Mucosa of rectum (tissue), 2 donors: ENCODE measurements at regions not wholly inside any gene's neighbourhood (a gene's known extent, or its start where the extent isn't known, plus 50 kb on each side); places are given as distances from the start of the nearest gene placed in this dataset.

Experiments
- H3K27ac ChIP-seq, 2 donors: one replicate each; pipeline ENCODE4 v1.7.0; 2013; ENCODE audit warnings: inconsistent platforms in 2 of 2, low read depth in 2 of 2, low read length in 2 of 2
- H3K27me3 ChIP-seq, 2 donors: one replicate each; pipeline ENCODE4 v1.7.0; 2013; ENCODE audit warnings: low read length in 2 of 2; ENCODE audit not compliant: control insufficient read depth in 2 of 2, insufficient read depth in 2 of 2
- H3K36me3 ChIP-seq, 2 donors: one replicate each; pipeline ENCODE4 v1.7.0; 2013; ENCODE audit warnings: low read length in 2 of 2; ENCODE audit not compliant: control insufficient read depth in 2 of 2, insufficient read depth in 2 of 2
- H3K4me1 ChIP-seq, 2 donors: one replicate each; pipeline ENCODE4 v1.7.0; 2013; ENCODE audit warnings: low read length in 2 of 2, mild to moderate bottlenecking in 1 of 2; ENCODE audit not compliant: control insufficient read depth in 2 of 2, insufficient read depth in 2 of 2
- H3K4me3 ChIP-seq, 2 donors: one replicate each; pipeline ENCODE4 v1.7.0; 2013; ENCODE audit warnings: low read length in 2 of 2
- H3K9ac ChIP-seq, 2 donors: one replicate each; pipeline ENCODE4 v1.7.0; 2013; ENCODE audit warnings: low read length in 2 of 2, low read depth in 1 of 2, mild to moderate bottlenecking in 1 of 2
- H3K9me3 ChIP-seq, 2 donors: one replicate each; pipeline ENCODE4 v1.7.0; 2013; ENCODE audit warnings: low read length in 2 of 2; ENCODE audit not compliant: control insufficient read depth in 2 of 2
- donor health status: healthy.
- donor health status: Normal muscosa, but diverticular disease.

DNA sequence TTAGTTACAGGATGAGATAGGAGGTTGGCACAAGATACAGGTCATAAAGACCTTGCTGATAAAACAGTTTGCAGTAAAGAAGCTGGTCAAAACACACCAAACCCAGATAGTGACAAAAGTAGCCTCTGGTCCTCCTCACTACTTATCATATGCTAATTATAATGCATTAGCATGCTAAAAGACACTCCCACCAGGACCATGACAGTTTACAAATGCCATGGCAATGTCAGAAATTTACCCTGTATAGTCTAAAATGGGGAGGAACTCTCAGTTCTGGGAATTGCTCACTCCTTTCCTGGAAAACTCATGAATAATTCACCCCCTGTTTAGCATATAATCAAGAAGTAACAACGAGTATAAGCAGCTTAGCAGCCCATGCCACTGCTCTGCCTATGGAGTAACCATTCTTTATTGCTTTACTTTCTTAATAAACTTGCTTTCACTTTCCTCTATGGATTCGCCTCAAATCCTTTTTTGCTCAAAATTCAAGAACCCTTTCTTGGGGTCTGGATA is 1254.4 kb downstream of the PCDH7 start:
- Histone ChIP-seq H3K9ac (no peak overlapping the region), H3K27ac (no peak overlapping the region), H3K4me1 (no peaks in the 10 kb centered on the region), H3K4me3 (no peak overlapping the region), H3K9me3 (no peaks in the 10 kb centered on the region), H3K27me3 (no peaks in the 10 kb centered on the region), H3K36me3 (no peaks in the 10 kb centered on the region)

GRCh38 chr4:31979988-31980387 is 1259.8 kb downstream of the PCDH7 start:
- Histone ChIP-seq H3K27me3 (no peaks in the 10 kb centered on the region), H3K9me3 (no peaks in the 10 kb centered on the region), H3K36me3 (no peaks in the 10 kb centered on the region), H3K4me3 (no peak overlapping the region), H3K27ac (no peak overlapping the region), H3K9ac (no peak overlapping the region), H3K4me1 (no peaks in the 10 kb centered on the region)

DNA sequence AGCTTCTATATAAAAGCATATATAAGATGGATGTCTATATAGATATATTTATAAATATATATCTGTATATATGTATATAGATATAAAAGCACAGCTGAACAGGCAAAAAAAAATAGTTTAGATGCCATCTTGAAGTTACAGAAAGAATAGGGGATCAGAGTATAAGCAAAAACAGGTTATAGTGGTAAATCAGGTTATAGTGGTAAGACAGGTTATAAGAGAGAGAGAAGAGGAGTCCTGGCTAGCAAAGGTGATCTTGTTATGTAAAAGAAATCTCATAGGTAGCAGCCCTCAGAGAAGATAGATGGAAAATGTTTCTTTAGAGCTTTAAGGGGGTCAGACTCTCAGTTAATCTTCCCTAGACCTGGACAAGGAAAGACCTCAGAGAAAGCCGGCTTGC is 1263.1 kb downstream of the PCDH7 start:
- Histone ChIP-seq H3K4me1 (no peaks in the 10 kb centered on the region), H3K27me3 (no peaks in the 10 kb centered on the region), H3K36me3 (no peaks in the 10 kb centered on the region), H3K4me3 (no peak overlapping the region), H3K27ac (no peak overlapping the region), H3K9me3 (no peaks in the 10 kb centered on the region), H3K9ac (no peak overlapping the region)

DNA sequence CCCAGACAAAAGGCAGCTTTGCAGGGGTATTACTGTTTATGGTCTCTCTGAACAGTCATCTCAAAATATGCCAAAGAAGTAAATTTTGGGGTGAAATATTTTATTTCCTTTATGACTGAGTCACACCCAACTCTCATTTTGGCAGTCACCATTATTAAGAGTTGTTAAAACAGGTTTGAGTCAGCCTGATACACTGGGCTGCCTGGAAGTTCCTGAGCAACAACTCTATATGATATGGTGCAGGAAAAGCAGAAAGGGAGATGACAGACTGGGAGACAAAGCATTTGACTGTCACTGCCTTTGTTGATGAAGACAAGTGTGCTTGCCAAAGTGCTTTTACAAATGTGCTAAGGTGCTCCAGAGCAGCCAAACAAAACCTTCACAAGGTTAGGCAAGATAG is 1263.5 kb downstream of the PCDH7 start:
- Histone ChIP-seq H3K36me3 (no peaks in the 10 kb centered on the region), H3K9ac (no peak overlapping the region), H3K27me3 (no peaks in the 10 kb centered on the region), H3K27ac (no peak overlapping the region), H3K9me3 (no peaks in the 10 kb centered on the region), H3K4me1 (no peaks in the 10 kb centered on the region), H3K4me3 (no peak overlapping the region)

GRCh38 chr4:31984872-31985271 is 1264.7 kb downstream of the PCDH7 start:
- Histone ChIP-seq H3K27me3 (no peaks in the 10 kb centered on the region), H3K4me3 (no peak overlapping the region), H3K27ac (no peak overlapping the region), H3K4me1 (no peaks in the 10 kb centered on the region), H3K36me3 (no peaks in the 10 kb centered on the region), H3K9me3 (no peaks in the 10 kb centered on the region), H3K9ac (no peak overlapping the region)

DNA sequence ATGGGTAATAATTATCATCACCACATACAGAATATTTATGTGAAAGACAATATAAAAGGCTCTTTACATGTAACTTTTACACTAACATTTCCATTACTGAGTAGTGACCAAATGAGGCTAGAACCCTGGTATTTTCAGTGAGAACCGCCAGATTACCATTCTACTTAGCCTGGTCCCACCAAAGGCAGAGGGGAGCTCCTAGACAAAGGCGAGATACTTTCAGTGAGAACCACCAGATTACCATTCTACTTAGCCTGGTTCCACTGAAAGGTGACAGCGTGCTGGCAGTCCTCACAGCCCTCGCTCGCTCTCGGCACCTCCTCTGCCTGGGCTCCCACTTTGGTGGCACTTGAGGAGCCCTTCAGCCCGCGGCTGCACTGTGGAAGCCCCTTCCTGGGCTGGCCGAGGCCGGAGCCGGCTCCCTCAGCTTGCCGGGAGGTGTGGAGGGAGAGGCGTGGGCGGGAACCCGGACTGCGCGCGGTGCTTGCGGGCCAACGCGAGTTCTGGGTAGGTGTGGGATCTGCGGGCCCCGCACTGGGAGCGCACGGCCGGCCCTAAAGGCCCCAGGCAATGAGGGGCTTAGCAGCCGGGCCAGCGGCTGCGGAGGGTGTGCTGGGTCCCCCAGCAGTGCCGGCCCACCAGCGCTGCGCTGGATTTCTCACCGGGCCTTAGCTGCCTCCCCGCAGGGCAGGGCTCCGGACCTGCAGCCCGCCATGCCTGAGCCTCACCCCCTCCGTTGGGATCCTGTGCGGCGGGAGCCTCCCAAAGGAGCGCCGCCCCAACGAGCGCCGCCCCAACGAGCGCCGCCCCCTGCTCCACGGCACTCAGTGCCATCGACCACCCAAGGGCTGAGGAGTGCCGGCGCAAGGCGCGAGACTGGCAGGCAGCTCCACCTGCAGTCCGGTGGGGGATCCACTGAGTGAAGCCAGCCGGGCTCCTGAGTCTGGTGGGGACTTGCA is 1276.1 kb downstream of the PCDH7 start:
- H3K4me3 ChIP-seq: no peak overlapping the region
- no peak overlapping the region for H3K9ac ChIP-seq
- no peaks in the 10 kb centered on the region for H3K9me3 ChIP-seq
- no peaks in the 10 kb centered on the region for H3K36me3 ChIP-seq
- no peaks in the 10 kb centered on the region for H3K4me1 ChIP-seq
- H3K27ac ChIP-seq: no peak overlapping the region
- no peaks in the 10 kb centered on the region for H3K27me3 ChIP-seq

DNA sequence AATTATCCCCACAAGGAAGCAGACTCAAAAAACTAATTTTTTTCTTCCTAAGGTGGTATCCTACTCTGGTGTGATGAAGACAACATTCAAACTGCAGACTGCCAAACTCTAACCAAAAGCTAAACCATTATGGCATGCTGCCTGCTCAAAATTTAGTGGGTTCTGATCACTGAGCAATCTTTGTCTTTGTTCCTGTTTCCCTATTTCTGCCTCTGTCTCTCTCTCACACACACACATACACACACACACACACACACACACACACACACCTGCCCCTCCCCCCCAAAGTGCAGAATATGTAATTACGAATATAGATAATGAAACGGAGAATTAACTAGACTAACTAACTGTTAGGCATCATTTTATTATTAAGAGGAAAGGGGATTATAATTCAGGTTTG is 1278.6 kb downstream of the PCDH7 start:
- Histone ChIP-seq H3K4me1 (no peaks in the 10 kb centered on the region), H3K9me3 (no peaks in the 10 kb centered on the region), H3K36me3 (no peaks in the 10 kb centered on the region), H3K27me3 (no peaks in the 10 kb centered on the region), H3K4me3 (no peak overlapping the region), H3K9ac (no peak overlapping the region), H3K27ac (no peak overlapping the region)

DNA sequence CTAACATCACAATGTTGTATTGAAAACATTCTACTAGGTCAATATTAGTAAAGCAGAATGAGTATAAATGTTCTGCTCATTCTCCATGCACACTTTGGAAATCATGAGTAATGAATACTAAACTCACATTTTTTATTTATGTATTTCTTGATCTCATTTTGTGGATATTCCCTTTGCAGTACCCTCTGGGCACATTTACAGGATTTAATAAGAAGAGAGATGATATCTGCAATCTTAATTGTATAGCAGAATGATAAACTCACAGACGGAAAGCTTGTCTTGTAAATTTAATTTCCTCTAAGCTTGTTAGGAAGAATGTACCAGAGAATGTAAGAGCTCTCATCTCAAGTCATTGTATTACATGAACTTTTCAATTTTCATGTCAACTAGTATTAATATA is 1279.7 kb downstream of the PCDH7 start:
- no peaks in the 10 kb centered on the region for H3K36me3 ChIP-seq
- no peak overlapping the region for H3K27ac ChIP-seq
- H3K27me3 ChIP-seq: no peaks in the 10 kb centered on the region
- no peaks in the 10 kb centered on the region for H3K9me3 ChIP-seq
- H3K4me3 ChIP-seq: no peak overlapping the region
- no peak overlapping the region for H3K9ac ChIP-seq
- H3K4me1 ChIP-seq: no peaks in the 10 kb centered on the region

DNA sequence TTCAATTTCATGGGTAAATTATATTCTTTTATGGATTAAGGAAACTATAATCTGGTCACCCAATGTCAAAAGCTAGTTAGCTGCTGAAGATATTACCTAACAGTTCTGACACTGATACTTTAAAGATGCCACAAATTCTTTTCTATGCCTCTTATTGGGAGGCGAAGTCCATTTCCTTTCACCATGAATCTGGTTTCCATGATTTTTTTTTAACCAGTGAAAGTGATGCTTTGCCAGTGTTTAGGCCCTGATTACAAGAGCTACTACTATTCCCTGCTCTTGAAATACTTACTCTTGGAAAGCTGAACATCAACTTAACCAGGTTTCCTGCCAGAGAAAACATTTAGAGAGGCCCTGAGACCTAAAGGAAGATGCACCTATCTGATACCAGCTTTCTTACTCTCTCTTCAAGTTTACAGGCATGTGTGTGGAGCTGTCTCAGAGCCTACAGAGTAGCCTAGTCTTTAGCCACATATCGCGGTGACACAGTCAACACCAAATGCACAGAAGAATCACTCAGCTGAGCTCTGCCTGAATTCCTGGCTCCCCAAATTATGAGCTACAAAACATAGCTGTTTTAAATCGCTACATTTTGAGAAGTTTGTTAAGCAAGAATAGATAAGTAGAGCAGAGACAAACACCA is 1280.8 kb downstream of the PCDH7 start:
- no peak overlapping the region for H3K9ac ChIP-seq
- no peak overlapping the region for H3K4me3 ChIP-seq
- no peak overlapping the region for H3K27ac ChIP-seq
- no peaks in the 10 kb centered on the region for H3K27me3 ChIP-seq
- H3K9me3 ChIP-seq: no peaks in the 10 kb centered on the region
- no peaks in the 10 kb centered on the region for H3K36me3 ChIP-seq
- H3K4me1 ChIP-seq: no peaks in the 10 kb centered on the region

GRCh38 chr4:32002037-32002747 is 1282.0 kb downstream of the PCDH7 start:
- H3K9me3 ChIP-seq: no peaks in the 10 kb centered on the region
- no peak overlapping the region for H3K4me3 ChIP-seq
- H3K9ac ChIP-seq: no peak overlapping the region
- H3K4me1 ChIP-seq: no peaks in the 10 kb centered on the region
- H3K27ac ChIP-seq: no peak overlapping the region
- H3K27me3 ChIP-seq: no peaks in the 10 kb centered on the region
- no peaks in the 10 kb centered on the region for H3K36me3 ChIP-seq
